Tongue (tissue), 1 donor: ENCODE measurements at regions not wholly inside any gene's neighbourhood (a gene's known extent, or its start where the extent isn't known, plus 50 kb on each side); places are given as distances from the start of the nearest gene placed in this dataset.
A peak's percentile ranks its signal among the peaks of the same experiment; 100 is the strongest.
"Not testable (repeated sequence)": the region's sequence is repeated elsewhere in the genome, so short reads cannot be mapped to it uniquely, and the experiment has no call there.

Experiments used
- DNase-seq: peaks from one replicate; pipeline ENCODE4 v3.0.0-alpha.2; 2015

DNA sequence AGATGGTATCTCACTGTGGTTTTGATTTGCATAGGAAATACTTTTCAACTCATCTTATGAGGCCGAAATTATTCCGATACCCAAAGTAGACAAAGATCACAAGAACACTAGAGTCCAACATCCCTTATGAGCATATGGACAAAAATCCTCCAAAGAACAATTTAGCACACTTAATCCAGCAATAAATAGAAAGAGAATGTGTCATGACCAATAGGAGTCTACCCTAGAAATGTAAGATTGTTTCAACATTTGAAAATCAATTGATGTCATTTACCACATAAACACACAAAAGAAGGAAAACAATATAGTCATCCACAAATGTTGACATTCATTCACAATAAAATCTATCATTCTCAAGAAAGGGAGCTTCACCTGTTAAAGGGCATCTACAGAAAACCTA is 307.8 kb upstream of the SMIM21 start:
- DNase-seq = no peak

- DNase-seq = no peak
Observed at GRCh38 chr18:75730249-75730648, 302.7 kb upstream of the SMIM21 start.

GRCh38 chr18:75728621-75729020 is 301.1 kb upstream of the SMIM21 start:
- DNase-seq = no peak

- DNase-seq = peak; percentile 51
Observed at GRCh38 chr18:75727456-75727855, 300.0 kb upstream of the SMIM21 start.

DNA sequence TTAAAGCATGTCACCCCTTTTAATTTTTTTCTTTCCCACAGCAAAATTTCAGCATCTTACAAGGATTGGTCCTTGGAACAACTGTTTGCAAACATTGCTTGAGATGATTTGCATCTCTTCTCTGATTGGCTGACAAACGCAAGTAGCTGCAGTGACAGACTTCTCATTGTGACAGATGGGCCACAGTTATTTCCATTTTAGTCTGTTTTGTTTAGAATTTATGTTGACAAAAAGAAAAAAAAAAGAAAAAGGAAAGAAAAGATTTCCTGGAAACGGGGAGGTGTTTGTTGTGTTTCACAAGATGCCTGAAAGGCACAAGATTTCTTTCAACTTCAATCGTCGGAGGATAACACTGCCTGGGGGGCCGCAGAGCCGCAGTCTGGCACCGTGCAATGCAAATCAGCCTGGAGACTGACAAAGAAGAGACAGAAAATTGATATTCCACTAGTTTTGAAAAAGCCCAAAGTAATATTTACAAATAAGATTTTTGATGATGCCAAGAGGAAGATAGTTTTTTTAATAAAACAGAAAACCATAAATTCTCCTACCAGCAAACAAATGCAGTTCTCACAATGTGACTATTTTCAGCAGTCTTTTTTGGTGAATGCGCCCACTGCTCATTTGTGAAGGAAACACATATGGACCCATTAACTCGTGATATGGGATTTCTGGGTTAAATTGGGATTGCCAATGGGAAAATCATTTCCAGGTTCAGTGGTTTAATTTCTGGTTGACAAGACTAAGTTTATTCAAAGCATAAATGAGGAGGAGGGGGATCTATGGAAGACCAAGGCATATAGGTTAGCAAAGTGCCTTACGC is 296.2 kb upstream of the SMIM21 start:
- no peak for DNase-seq

DNA sequence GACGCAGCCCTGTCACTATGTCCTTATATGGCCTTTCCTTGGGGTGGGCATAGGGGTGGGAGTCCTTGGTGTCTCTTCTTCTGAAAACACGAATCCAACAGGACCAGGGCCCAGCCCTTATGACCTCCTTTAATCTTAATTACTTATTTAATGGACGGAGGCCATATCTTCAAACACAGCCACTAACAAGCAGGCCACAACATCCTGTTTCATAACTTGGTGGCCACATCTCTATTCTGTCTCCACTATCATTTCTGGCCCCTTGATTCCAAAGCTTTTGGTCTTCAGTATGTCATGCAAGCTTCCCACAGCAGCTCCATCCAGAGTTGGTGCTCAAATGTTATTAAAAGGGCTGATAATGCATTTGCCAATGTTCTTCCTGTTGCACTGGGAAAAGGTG is 287.3 kb upstream of the SMIM21 start:
- DNase-seq = no peak

GRCh38 chr18:75712124-75712867 is 284.8 kb upstream of the SMIM21 start:
- DNase-seq = not testable (repeated sequence)

GRCh38 chr18:75700561-75700960 is 273.1 kb upstream of the SMIM21 start:
- no peak for DNase-seq

DNA sequence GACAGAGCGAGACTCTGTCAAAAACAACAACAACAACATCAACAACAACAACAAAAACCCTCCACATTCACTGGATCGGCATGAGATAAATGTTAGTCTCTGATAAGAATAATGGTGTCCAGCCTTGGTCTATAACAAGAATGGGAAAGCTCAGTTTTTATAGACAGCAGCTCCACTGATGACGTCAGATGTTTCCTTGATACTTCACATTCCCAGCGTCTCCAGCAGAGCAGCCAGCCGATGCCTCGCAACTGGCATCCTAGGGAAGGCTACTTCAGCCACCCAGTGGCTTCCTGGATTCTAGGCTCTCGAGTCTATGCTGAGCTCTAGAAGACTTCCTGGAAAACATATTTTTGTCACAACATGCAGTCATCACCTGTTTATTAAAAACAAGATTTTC is 271.4 kb upstream of the SMIM21 start:
- no peak for DNase-seq

- no peak for DNase-seq
Observed at GRCh38 chr18:75697493-75697892, 270.0 kb upstream of the SMIM21 start.

- no peak for DNase-seq
Observed at GRCh38 chr18:75696391-75696790, 268.9 kb upstream of the SMIM21 start.

DNA sequence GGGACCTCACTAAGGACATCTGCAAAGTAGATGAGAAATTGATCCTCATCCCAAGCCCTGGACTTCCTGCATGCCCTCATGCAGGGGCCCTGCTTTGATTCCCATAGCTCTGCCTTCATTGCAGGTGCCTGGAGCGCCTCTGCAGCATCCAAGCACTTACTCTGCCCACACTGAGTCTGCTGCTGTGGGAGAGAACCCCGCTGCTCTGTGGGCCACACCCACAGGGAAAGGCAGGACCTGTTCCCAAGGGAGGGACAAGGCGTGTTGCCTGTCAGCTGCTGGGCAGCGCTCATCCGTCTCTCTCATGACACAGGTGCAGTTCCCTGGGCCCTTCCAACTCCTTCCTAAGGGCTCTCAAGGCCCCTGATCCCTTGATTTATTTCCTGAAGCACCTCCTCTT is 266.8 kb upstream of the SMIM21 start:
- peak; percentile 22 for DNase-seq

- no peak for DNase-seq
Observed at GRCh38 chr18:75691483-75691882, 264.0 kb upstream of the SMIM21 start.

- not testable (repeated sequence) for DNase-seq
Observed at GRCh38 chr18:75690283-75690682, 262.8 kb upstream of the SMIM21 start.

- DNase-seq = no peak
Observed at GRCh38 chr18:75687626-75688025, 260.1 kb upstream of the SMIM21 start.

DNA sequence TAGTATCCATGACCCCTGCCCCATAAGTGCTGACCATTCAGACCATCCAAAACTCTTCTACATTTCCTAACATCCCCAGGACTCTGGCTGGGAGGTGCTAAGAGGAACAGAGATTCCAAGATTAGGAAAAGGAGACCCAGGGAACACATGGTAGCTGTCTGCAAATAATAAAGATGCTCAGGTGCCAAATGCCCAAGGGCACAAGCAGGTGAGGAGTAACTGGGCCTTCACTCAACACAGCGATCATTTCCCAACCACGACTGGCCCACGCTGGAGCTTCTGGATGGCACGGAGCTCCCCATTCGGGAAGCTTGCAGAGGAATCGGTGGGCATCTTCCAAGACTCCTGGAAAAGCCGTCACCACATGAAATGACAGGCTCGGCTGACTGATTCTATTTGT is 255.9 kb upstream of the SMIM21 start:
- DNase-seq = no peak

- no peak for DNase-seq
Observed at GRCh38 chr18:75681538-75682115, 254.1 kb upstream of the SMIM21 start.

DNA sequence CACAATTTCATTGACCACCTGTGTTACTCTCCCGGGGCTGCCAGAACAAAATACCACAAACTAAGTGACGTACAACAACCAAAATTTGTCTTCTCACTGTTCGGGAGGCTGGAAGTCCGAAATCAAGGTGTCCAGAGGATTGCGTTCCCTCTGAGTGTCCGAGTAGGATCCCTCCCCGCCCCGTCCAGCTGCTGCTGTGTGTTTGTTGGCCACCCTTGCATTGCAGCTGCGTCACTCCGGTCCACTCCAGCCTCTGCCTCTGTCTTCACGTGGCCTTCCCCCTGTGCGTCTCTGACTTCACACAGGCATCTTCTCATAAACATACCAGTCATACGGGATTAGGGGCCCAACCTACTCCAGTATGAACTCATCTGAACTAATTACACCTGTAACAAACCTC is 251.8 kb upstream of the SMIM21 start:
- peak; percentile 65 for DNase-seq

GRCh38 chr18:75678627-75679026 is 251.1 kb upstream of the SMIM21 start:
- DNase-seq = peak; percentile 65

GRCh38 chr18:75677696-75678455 is 250.4 kb upstream of the SMIM21 start:
- no peak for DNase-seq

DNA sequence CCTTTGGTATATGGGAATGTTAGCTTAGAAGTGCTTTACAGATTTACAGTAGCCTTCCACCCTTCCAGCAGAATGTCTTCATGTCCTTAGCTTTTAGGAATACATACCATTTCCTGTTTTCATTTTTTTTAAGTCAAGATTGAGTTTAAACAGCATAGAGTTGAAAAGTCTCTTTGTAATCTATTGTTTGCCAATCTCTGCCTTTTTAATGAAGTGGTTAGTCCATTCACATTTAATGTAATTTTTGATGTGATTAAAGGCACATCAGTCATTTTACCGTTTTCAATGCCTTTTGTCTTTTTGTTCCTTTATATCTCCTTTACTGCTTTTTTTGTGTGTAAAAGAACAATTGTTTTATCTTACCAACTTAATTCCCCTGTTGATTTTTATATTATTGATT is 233.4 kb upstream of the SMIM21 start:
- DNase-seq = no peak

DNA sequence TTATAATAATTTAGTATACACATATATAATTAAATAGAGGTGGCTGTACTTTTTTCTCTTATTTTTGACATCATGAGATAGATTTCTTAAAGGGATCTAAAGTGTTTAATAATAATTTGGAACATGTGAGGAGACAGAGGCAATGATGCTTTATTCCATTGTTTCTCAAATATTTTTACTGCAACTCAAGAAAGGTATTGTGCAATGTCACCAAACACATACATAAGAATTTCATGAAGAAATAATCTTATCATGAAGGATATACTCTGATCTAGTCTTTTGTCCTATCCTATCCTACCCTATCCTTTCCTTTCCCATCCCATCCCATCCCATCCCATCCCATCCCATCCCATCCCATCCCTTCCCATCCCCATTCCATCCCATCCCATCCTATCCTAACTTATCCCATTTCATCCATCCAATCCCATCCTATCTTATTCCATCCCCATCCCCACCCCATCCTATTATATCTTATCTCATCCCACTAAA is 232.1 kb upstream of the SMIM21 start:
- DNase-seq = no peak
